ENCODE measurements at regions not wholly inside any gene's neighbourhood (a gene's known extent, or its start where the extent isn't known, plus 50 kb on each side); places are given as distances from the start of the nearest gene placed in this dataset.

- TF ChIP-seq, protein P1, sequence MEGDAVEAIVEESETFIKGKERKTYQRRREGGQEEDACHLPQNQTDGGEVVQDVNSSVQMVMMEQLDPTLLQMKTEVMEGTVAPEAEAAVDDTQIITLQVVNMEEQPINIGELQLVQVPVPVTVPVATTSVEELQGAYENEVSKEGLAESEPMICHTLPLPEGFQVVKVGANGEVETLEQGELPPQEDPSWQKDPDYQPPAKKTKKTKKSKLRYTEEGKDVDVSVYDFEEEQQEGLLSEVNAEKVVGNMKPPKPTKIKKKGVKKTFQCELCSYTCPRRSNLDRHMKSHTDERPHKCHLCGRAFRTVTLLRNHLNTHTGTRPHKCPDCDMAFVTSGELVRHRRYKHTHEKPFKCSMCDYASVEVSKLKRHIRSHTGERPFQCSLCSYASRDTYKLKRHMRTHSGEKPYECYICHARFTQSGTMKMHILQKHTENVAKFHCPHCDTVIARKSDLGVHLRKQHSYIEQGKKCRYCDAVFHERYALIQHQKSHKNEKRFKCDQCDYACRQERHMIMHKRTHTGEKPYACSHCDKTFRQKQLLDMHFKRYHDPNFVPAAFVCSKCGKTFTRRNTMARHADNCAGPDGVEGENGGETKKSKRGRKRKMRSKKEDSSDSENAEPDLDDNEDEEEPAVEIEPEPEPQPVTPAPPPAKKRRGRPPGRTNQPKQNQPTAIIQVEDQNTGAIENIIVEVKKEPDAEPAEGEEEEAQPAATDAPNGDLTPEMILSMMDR (IDR thresholded peaks at IDR 0.05): no peak
- no peak for TF ChIP-seq POLR2A (IDR thresholded peaks at IDR 0.05)
These were observed 661.2 kb downstream of the SQOR start for GRCh38 chr15:46296002-46296401.

Data from uterus (tissue), 2 donors.